ENCODE measurements at regions not wholly inside any gene's neighbourhood (a gene's known extent, or its start where the extent isn't known, plus 50 kb on each side); places are given as distances from the start of the nearest gene placed in this dataset.

DNA sequence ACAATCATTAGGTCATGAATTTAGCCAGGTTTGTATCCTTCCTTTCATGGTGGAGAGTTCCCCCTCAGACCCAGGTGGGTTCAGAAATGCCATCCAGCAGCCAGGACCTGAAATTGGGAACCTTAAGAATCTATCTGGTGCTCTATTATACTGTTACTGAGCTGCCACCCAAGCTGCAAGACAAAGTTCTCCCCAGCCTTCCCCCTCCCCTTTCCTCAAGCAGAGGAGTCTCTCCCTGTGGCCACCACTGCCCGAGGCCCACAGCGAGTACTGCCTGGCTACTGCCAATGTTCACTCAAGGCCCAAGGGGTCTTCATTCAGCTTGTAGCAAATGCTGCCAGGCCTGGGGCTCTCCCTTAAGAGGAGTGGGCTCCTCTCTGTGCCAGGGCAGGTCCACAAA lies 133.8 kb downstream of the TMEM38B start:
- DNase-seq (ENCODE audit: low read depth), result no peak

GRCh38 chr9:105828596-105829213 lies 134.4 kb downstream of the TMEM38B start:
- no peak for DNase-seq (ENCODE audit: low read depth)

- no peak for DNase-seq (ENCODE audit: low read depth)
Measured at GRCh38 chr9:105830461-105830860, 136.1 kb downstream of the TMEM38B start.

DNA sequence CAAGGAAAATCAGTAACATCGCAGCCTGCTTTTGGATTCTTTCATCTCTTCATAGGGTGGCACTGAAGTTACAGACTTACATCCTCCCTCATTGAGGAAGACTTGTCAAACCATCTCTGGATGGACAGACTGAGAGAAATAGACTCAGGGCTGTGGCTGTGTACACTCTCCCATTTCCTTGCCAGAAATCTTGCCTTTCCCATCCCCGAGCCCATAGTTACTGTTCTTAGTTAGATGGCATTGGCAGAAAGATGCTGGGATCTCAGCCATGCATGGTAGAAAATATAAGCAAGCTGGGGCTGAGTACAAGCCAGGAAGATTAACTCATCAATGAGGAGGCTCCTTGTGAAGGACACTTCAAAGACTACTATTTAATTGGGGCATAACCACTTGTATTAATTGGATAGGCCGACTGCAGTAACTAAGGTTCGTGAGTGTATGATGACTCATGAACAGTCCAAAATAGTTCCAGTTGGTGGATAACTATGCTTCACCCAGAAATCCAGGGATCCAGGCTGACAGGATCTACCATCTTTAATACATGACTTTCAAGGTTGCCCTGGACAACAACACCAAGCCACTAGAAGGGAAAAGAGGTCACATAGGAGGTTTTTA lies 137.9 kb downstream of the TMEM38B start:
- no peak for DNase-seq (ENCODE audit: low read depth)

DNA sequence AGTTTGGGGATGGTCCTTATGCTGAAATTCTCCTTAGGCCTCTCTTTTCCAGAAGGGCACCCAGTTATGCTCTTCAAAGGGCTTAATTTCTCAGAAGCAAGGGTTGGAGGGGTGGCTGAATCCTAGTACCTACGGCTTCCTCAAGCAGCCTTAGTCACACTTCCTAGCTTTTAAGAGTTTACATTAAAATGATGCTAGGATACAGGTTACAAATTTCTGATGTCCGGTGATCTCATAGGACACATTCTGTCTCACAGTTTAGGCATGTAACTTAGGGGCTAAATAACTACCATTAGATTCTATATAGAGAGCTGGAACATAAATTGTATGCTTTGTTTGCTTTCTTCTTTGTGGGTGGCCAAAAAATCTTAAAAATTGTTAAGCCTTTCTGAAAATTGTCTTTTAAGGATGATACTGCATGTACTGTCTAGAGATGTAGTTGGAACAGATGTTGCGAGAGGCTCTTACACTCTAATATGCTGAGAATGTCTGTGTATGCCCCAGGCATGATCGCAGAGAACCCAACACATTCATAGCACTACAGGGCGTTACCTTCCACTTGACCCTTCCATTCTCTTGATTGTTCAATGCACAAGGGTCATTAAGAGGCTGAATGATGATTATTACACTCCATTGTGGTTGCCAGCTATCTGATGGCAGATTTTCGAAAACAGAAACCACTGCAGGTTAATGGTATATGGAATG lies 139.1 kb downstream of the TMEM38B start:
- no peak for DNase-seq (ENCODE audit: low read depth)

DNA sequence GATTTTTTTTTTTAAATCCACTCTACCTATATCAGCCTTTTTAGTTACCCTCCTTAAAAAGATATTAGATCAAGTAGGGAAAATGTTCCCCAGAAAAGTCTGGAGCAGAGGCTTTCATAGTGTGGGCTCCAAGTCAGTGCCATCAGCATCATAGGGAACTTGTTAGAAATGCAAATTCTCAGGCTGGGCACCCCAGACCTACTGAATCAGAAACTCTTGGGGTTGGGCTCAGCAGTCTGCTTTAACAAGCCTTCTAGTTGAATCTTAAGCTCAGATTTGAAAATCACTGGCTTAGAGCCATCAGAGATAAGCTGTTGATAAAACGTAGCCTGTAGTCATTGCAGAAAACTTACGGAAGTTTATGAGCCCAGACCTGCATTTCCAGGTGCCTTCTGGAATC lies 140.1 kb downstream of the TMEM38B start:
- DNase-seq (ENCODE audit: low read depth), result no peak

- no peak for DNase-seq (ENCODE audit: low read depth)
Measured at GRCh38 chr9:105835721-105836120, 141.4 kb downstream of the TMEM38B start.

DNA sequence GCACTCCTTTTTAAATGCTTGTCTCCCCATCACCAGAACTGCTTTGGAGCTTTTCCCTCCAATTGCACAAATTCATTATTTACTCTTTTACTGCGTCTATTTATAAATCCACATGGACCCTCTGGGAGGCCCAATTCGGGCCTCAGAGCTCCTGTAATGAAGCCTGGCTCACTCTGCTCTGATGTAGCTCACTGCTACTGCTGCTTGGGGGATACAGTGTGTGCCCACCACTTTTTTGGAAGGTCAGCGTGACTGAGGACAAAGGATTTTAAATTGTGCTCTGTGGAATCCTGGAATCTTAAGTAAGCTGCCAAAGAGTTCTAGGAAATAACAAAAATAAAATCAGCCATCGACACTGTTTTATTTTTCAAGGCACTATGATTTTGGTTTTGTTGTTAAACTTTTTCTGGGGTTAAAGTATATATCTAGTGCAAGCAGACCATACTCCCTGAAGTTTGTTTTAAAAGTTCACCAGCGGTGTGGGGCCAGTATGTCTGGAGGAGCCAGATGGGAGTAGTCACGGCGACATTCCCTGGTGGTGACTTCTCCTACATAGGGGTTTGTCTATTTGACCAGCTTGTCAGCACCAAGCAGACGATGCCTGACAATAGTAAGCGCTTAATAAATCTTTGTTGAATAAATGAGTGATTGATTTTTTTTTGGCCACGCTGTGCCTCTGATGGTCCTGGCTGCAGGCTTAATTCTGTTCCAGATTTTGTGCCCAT lies 142.8 kb downstream of the TMEM38B start:
- no peak for DNase-seq (ENCODE audit: low read depth)

- DNase-seq (ENCODE audit: low read depth), result no peak
Measured at GRCh38 chr9:105841562-105841961, 147.2 kb downstream of the TMEM38B start.

- DNase-seq (ENCODE audit: low read depth), result peak; percentile 8
Measured at GRCh38 chr9:105842023-105842644, 147.8 kb downstream of the TMEM38B start.

- DNase-seq (ENCODE audit: low read depth), result no peak
Measured at GRCh38 chr9:105846825-105847224, 152.5 kb downstream of the TMEM38B start.

- DNase-seq (ENCODE audit: low read depth), result no peak
Measured at GRCh38 chr9:105850852-105851500, 156.6 kb downstream of the TMEM38B start.

DNA sequence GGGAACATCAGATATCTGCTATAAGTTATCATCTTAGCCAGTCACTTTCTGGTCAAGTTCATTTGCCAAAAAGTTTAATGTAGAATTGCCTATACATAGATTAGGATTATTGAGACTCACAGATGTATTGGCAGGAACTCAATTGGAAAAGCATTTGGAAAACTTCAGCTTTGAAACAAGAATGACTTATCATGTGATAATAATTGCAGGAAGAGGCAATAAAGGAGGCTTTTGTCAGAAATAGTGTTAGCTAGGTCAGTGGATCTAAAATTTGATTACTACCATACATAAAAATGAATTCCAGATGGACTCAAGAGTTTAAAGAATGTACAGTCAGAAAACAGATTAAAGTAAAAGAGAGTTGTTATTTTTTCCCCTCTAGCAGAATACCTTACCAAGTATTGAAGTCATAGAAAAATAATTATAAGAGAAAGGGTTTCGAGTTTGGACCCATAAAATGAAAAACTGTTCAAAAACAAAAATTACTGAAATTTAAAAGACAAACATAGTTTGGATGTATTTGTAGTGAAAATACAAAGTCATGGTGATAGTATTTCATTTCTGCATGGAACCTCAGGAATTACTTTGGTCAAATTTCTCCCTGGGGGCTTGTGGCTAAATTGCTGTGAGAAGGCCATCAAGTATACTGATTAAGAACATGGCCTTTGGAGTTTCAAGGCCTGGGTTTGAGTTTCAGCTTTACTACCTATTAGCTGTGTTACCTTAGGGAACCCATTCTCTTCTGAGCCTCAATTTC lies 159.9 kb downstream of the TMEM38B start:
- no peak for DNase-seq (ENCODE audit: low read depth)

DNA sequence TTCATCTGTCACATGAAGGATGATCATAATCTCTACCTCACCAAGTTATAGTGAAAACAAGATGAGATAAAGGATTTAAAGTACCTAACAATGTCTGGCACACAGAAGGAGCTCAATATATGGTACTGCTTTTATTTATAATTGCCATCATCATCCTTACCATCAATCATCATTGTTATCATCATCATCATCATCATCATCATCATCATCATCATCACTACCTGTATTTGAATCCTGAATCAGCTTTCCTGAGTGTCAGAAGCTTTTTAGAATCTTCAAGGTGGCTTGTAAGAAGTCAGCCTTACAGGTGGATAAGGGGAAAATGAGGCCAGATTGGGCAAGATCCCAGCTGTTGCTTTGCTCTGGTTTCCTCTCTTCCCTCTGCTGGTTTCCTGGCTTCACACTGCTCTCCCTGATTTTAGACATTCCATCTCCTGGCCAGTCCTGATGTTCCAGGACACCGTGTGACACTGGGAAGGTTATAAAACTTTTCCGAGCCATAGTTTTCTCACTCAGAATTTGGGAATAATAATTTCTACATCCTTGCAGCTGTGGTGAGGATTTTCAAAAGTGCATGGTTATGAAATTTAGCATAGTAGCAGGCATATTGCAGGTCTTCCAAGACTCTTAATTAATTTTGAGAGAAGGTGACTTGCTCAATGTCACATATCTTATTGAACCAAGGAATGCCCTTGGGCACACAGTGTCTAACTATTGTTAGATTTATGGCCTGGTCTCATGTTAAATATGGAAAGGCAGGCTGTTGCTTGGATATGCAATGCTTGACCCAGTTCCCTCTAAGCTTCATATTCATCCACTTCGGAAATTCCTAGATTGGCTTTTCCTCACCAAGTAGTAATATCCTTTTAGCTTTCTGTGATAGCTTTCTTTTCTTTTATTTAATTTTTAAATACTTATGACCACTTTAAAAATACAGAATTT lies 160.7 kb downstream of the TMEM38B start:
- DNase-seq (ENCODE audit: low read depth), result no peak

GRCh38 chr9:105855987-105856386 lies 161.6 kb downstream of the TMEM38B start:
- DNase-seq (ENCODE audit: low read depth), result no peak

DNA sequence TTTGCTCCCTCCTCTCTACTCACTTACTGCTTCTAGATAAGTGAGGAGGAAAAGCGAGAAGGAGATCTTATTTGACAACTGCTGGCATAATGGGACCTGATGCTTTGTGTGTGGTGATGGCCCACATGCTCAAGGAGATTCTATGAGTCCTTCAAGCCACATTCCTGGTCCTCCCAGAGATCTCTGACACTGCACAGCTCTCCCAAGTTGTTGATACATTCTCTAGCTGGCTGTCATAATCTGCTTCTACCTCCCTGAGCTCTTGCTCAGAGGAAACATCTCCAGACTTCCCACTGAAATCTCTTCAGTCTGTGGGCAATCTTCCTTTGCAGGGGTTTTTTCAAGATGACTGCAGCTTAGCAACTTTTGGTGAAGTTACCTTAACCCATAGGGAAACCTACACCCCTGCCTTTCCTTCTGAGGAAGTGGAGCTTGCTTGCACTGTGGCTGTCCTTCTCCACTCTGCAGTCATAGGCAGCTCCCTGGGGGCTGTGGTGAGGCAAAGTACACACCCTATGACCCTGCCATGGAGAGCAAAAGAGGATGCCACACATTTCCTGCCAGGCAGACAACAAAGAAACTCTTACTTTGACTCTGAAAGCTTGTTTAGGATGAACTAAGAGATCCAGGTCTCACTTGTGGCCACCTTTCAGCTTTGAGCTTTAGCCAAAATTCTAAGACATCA lies 163.8 kb downstream of the TMEM38B start:
- no peak for DNase-seq (ENCODE audit: low read depth)

DNA sequence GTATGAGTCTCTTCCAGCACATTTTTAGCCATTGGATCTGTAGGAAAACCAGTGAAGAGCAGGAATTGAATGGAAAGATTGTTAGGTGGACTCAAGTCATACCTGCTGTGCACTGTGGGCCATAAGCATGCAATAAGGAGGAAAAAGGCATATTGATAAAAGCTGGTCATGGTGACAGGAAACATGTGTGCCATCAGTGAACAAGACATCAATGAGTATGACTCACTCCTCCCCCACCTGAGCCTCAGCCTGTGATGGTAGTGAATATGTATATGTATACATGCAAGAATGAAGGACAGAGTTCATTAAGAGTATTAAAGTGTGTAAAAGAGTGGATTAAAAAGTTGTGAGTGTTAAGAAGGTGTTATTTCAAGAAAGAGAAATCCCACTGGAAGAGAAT lies 164.5 kb downstream of the TMEM38B start:
- no peak for DNase-seq (ENCODE audit: low read depth)

GRCh38 chr9:105859428-105860091 lies 165.2 kb downstream of the TMEM38B start:
- no peak for DNase-seq (ENCODE audit: low read depth)

DNA sequence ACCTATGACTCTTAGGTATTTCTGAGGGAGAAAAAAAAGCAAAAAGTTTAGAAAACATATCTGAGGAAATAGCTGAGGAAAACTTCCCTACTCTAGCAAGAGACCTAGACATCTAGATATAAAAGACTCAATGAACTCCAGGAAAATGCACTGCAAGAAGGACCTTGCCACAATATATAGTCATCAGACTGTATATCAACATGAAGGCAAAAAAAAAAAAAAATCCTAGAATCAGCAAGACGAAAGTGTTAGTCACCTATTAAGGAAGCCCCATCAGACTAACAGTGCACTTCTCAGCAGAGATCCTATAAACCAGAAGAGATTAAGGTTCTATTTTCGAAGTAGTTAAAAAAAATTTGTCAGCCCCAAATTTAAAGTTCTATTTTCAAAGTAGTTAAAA lies 166.2 kb downstream of the TMEM38B start:
- DNase-seq (ENCODE audit: low read depth), result no peak
